GM12865 (cell line): ENCODE measurements at regions not wholly inside any gene's neighbourhood (a gene's known extent, or its start where the extent isn't known, plus 50 kb on each side); places are given as distances from the start of the nearest gene placed in this dataset.

Experiments used
- DNase-seq: peaks from one replicate; pipeline ENCODE4 v3.0.0; 2010; ENCODE audit warnings: low read depth
- H3K4me3 ChIP-seq: 2 replicates; pipeline ENCODE4 v1.5.1; 2011; ENCODE audit warnings: mild to moderate bottlenecking, low read depth, low read length, control low read depth
- CTCF ChIP-seq: IDR thresholded peaks from 2 replicates; pipeline ENCODE4 v1.5.1; 2011; ENCODE audit warnings: low read length, control low read depth, low read depth, inconsistent platforms; ENCODE audit not compliant: insufficient read depth; ENCODE audit errors: missing control alignments

DNA sequence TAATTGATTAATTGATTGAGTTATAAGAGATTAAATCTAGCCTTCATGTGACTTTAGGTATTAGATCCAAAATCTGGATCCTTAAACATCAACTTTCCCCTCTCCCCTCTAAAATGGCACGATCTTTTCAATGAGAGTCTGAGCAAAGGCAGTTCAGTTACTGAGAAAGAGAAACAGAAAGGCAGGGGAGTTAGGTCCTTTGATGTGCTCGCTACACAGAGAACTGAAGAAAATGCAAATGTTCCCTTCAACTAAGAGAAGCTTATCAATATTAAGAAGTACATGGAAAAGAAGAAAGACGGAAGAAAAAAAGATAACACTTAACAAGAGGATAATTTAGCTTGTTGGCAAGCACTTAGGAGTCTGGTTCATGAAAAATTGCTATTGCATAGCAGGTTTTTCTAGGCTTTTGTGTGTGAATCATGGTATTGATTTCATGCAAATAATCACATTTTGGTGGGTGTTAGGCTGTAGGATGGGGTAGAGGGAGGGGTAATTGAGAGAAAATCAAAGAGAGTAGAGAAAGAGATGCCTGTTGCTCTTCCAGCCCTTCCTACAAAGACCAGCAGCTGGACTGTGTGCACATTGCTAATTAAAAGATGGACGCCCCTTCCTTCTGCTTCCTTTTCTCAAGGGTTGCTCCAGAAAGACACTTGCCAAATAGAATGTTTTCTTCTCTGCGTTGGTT, 307.6 kb upstream of the PLXNA2 start:
- DNase-seq, result peak; percentile 60
- no peak for TF ChIP-seq CTCF
- no peak overlapping the region; the same call in 1 of the 2 replicates for H3K4me3 ChIP-seq

DNA sequence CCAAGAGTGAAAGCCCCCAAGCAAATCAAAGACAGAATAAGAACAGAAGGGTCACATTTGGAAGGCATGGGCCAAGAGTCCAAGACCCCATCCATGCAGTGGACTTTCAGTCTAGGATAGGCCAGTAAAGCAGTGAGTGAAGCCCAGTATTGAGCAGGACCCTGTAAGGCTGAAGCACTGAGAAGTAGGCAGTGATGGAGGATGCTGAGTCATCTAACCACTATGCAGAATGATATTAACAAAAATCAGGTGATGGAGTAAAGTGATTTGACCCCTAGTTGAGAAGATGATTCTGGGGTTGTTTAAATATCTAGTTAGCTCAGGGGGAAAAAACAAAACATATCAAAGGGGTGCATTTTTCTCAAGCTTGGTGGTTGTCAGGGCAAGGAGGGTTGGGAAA, 308.7 kb upstream of the PLXNA2 start:
- no peak overlapping the region for H3K4me3 ChIP-seq
- TF ChIP-seq CTCF, result no peak

DNA sequence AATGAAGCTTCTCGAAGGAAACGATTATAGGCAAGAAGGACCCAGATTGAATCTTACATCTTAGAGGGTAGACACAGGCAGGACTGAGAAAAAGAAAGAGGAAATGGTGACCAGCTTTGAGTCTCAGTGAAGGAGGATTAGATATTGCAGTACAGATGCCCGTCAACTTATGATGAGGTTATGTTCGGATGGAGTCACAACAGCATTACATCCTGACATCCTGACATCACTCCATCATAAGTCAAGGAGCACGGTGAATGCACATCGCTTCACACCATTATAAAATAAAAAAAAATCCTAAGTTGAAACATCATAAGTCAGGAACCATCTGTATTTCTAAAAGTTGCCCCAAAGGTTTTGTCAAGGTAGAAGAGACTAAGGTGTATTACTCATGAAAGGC, 312.3 kb upstream of the PLXNA2 start:
- no peak for DNase-seq
- H3K4me3 ChIP-seq, result no peak overlapping the region
- no peak for TF ChIP-seq CTCF

More for the DNA sequence above, 308.7 kb upstream of the PLXNA2 start:
- no peak for DNase-seq

- no peak for DNase-seq
- H3K4me3 ChIP-seq, result no peak overlapping the region
- TF ChIP-seq CTCF, result no peak
Observed at GRCh38 chr1:208557046-208557722, 313.0 kb upstream of the PLXNA2 start.

DNA sequence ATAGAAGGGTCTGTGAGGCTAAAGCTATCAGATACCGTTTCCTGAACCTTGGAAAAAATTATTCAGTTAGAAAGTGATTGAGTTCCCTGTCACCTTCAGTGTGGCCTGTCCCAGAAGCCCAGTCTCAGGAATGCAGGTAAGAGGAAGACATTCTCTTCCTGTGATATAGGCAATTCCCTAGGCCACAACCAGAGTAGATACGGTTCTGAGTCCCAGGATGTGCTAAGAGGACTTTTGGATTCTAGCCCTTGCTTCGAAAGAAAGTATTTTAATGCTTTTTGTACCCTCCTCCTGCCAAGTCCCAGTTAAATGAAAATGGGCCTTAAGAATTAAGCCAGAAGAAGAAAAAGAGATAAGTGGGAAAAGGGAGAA, 313.5 kb upstream of the PLXNA2 start:
- no peak for DNase-seq
- no peak overlapping the region for H3K4me3 ChIP-seq
- no peak for TF ChIP-seq CTCF

DNA sequence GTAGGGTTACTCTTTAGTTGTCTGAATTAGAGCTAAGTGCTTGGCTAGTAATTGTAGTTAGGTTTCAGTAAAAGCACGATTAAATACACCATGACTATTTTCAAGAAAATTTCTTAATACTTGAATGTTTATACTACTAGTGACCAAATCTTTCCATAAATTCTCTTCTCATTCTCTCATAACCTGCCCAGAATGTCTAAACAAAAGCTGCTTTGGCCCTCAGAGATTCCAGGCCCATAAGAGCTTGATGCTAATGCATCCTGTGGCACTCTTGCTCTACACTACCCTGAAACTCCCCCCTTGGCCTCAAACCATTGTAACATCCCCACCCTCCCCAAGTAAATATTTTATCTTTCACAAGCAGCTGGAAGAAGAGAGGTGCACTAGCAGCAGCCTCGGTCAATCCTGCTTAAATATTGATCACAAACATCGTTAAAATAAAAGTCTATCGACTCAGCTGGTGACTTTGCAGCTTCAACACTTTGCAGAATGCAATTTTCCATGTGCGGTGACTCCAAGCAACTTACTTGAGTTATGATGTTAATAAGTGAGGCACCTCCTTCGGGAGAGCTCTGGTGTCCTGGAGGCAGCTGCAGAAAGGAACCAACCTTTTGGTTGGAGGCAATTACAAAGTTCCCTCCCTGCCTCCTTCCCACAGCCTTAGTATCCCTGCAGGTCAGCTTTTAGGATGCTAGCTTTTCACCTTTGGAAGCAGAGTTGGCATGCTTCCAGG, 315.6 kb upstream of the PLXNA2 start:
- no peak for TF ChIP-seq CTCF
- no peak for DNase-seq
- H3K4me3 ChIP-seq, result no peak overlapping the region
